ENCODE measurements at regions not wholly inside any gene's neighbourhood (a gene's known extent, or its start where the extent isn't known, plus 50 kb on each side); places are given as distances from the start of the nearest gene placed in this dataset.

GRCh38 chr3:132232231-132232792, 84.9 kb upstream of the ACP3 start:
- DNase-seq (ENCODE audit: low read depth in 1 of 2, low spot score in 1 of 2): no peak
- no peak overlapping the region for H3K4me2 ChIP-seq
- H3K27ac ChIP-seq: no peak overlapping the region

DNA sequence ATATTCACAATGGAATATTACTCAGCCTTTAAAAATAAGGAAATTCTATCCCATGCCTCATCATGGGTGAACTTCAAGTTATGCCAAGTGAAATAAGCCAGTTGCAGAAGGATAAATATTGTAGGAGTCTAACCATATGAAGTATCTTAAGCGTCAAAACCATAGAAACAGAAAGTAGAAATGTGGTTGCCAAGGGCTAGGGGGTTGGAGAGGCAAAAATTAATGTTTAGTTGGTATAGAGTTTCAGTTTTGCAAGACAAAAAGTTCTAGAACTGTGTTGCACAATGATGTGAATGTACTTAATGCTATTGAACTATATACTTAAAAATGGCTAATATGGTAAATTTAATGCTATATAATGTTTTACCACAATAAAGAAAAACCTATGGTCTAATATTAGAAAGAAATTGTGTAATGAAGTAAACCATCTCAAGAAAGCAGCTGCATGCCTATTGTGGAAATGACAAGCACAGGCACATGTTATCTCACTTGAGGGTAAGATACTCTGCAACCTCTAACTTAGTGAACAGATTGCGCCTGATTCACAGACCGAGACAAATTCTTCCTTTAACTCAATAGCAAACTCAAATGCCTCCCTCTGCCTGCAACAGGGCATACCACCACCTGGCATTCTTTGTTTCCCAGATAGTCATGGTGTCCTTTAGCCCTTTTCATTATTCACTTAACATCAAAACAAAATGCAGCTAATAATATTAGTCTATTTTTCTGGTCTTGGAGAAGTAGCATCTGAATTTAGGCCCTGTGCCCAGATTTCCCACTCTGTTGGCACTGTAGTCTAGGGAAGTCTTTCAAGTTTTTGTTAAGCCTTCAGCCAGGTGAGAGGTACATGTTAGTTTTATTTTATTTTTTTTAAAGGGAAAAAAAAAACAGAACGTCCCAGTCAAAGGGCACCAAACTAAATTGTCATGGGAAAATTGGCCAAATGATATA, 80.2 kb upstream of the ACP3 start:
- ChIA-PET POLR2A (no interaction called here), CTCF (no interaction called here)
- no peak for DNase-seq (ENCODE audit: low read depth in 1 of 2, low spot score in 1 of 2)
- Histone ChIP-seq H3K4me2 (no peak overlapping the region), H3K9me3 (no peaks in the 10 kb centered on the region), H3K4me3 (no peak overlapping the region), H3K27ac (no peak overlapping the region), H3K4me1 (no peaks in the 10 kb centered on the region)
- no peak for FAIRE-seq
- 59% methylated on average over 4 of the region's 4 CpGs for WGBS (ENCODE audit: missing lambda C conversion rate)
- no peak for ATAC-seq
- no peak for TF ChIP-seq HMGXB4 (CRISPR knock-in tag; IDR thresholded peaks at IDR 0.05; ENCODE audit: borderline replicate concordance)
- TF ChIP-seq SMC3 (IDR thresholded peaks at IDR 0.05): no peak
- TF ChIP-seq PHF8 (IDR thresholded peaks at IDR 0.05; ENCODE audit: borderline replicate concordance, low read depth): no peak
- no peak for TF ChIP-seq FOSB (CRISPR knock-in tag; IDR thresholded peaks at IDR 0.05)

More at GRCh38 chr3:132232231-132232792, 84.9 kb upstream of the ACP3 start:
- H3K4me1 ChIP-seq: no peaks in the 10 kb centered on the region
- CTCF ChIA-PET: no interaction called here
- no peak for TF ChIP-seq FOSL2 (IDR thresholded peaks at IDR 0.05)
- no peak for TF ChIP-seq FOSL2 (CRISPR knock-in tag; IDR thresholded peaks at IDR 0.05)
- no peak overlapping the region for H3K4me3 ChIP-seq
- 38% methylated on average over 2 of the region's 2 CpGs for WGBS (ENCODE audit: missing lambda C conversion rate)
- H3K9me3 ChIP-seq: no peaks in the 10 kb centered on the region
- POLR2A ChIA-PET: no interaction called here
- no peak for FAIRE-seq
- ATAC-seq: no peak

DNA sequence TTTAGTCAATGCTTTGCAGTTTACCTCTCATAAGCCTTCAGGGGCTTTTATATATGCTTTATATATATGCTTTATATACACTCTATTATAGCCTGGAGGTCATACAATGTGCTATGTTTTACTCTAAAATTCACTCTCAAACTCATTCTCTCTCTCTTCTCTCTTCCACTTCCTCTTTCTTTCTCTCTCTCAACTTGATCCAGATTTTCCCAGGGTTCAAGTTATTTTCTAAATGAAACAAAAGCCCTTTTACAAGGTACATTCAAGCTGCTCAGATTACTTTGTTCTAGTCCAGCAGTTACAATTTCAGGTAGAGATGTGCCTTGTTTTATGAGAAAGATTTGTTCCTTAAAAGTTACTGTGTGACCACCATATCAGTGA, 79.6 kb upstream of the ACP3 start:
- no peak for DNase-seq (ENCODE audit: low read depth in 1 of 2, low spot score in 1 of 2)
- Histone ChIP-seq H3K4me3 (no peak overlapping the region), H3K9me3 (no peaks in the 10 kb centered on the region), H3K4me2 (no peak overlapping the region), H3K4me1 (no peaks in the 10 kb centered on the region), H3K27ac (no peak overlapping the region)
- POLR2A ChIA-PET: no interaction called here
- TF ChIP-seq RARB (CRISPR knock-in tag; IDR thresholded peaks at IDR 0.05): no peak
- CTCF ChIA-PET: no interaction called here
- no peak for FAIRE-seq
- no peak for ATAC-seq

DNA sequence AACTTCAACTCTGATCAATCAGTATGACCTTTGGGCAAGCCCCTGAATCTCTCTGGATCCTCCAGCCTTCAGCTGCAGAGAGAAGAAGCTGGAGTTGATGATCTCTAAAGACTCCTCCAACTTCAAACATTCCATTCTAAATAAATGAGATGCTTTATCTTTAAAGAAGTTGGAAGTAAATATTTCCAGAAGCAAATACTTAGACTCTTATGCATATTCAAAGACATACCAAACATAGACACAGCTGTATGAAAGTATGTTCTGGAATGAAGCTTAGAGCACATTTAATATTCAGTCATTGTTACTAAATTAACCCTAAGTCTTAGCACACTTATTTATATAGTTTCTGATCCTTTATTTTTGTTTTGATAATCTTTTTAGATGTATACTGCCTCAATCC, 77.6 kb upstream of the ACP3 start:
- DNase-seq (ENCODE audit: low read depth in 1 of 2, low spot score in 1 of 2) (no peak), ATAC-seq (no peak), FAIRE-seq (no peak)
- Histone ChIP-seq H3K4me1 (no peaks in the 10 kb centered on the region), H3K27ac (no peak overlapping the region), H3K9me3 (no peaks in the 10 kb centered on the region), H3K4me3 (no peak overlapping the region), H3K4me2 (no peak overlapping the region)
- TF ChIP-seq RARB (CRISPR knock-in tag; IDR thresholded peaks at IDR 0.05) (no peak), FOSB (CRISPR knock-in tag; IDR thresholded peaks at IDR 0.05) (no peak), ZSCAN20 (CRISPR knock-in tag; IDR thresholded peaks at IDR 0.05) (no peak)
- TF ChIP-seq, protein P1, sequence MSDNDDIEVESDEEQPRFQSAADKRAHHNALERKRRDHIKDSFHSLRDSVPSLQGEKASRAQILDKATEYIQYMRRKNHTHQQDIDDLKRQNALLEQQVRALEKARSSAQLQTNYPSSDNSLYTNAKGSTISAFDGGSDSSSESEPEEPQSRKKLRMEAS (IDR thresholded peaks at IDR 0.05): no peak
- ChIA-PET POLR2A (no interaction called here), CTCF (interaction anchor here (1.1 to 1.2 kb wide), 2 partner anchors 17 to 103 kb away, joined by 3 to 4 read pairs; no protein-coding TSS in a partner anchor)

GRCh38 chr3:132241776-132242514, 75.3 kb upstream of the ACP3 start:
- ATAC-seq: no peak
- H3K4me3 ChIP-seq: no peak overlapping the region
- no peaks in the 10 kb centered on the region for H3K4me1 ChIP-seq
- no peak overlapping the region for H3K27ac ChIP-seq
- 27% methylated on average over 3 of the region's 3 CpGs for WGBS (ENCODE audit: missing lambda C conversion rate)
- DNase-seq (ENCODE audit: low read depth in 1 of 2, low spot score in 1 of 2): no peak
- TF ChIP-seq TFCP2L1 (CRISPR knock-in tag; IDR thresholded peaks at IDR 0.05): no peak
- TF ChIP-seq KDM5A (IDR thresholded peaks at IDR 0.05): no peak
- no peak for TF ChIP-seq SMC3 (IDR thresholded peaks at IDR 0.05)
- TF ChIP-seq CBX2 (IDR thresholded peaks at IDR 0.05; ENCODE audit: borderline replicate concordance, low read depth): no peak
- no peak for TF ChIP-seq BHLHE40 (IDR thresholded peaks at IDR 0.05; ENCODE audit: low read depth, low read length)
- TF ChIP-seq ZSCAN20 (CRISPR knock-in tag; IDR thresholded peaks at IDR 0.05): no peak
- no peak for TF ChIP-seq RAD21 (conservative IDR thresholded peaks at IDR 0.05 in 1 of 2, IDR thresholded peaks at IDR 0.05 in 1 of 2)
- no peaks in the 10 kb centered on the region for H3K9me3 ChIP-seq
- CTCF ChIA-PET: interaction anchor here (1.2 to 1.7 kb wide), 3 partner anchors 10 to 204 kb away, joined by 3 to 4 read pairs (median 3); no protein-coding TSS in a partner anchor
- POLR2A ChIA-PET: no interaction called here
- FAIRE-seq: no peak
- H3K4me2 ChIP-seq: no peak overlapping the region

Measured in A549 (cell line).